CD4-positive, CD25-positive, alpha-beta regulatory T cell (primary cell): ENCODE measurements at regions not wholly inside any gene's neighbourhood (a gene's known extent, or its start where the extent isn't known, plus 50 kb on each side); places are given as distances from the start of the nearest gene placed in this dataset.

Source experiments
- ATAC-seq, 2 donors: fragments of 150-1000 bp; cut with Tn5 transposase; one replicate each; pipeline ENCODE4 v1.10.0; 2021; ENCODE audit warnings: low read depth in 2 of 2, moderate number of reproducible peaks in 2 of 2, moderate library complexity in 1 of 2
- DNase-seq, 3 donors: peaks; one replicate each; pipeline versions ENCODE4 v3.0.0 to v3.0.0-alpha.2; 2012 to 2022; ENCODE audit warnings: mixed read lengths in 1 of 3
- H3K27ac ChIP-seq: one replicate; pipeline ENCODE4 v1.7.0; 2013; ENCODE audit warnings: mild to moderate bottlenecking, low read length; ENCODE audit not compliant: insufficient read depth, poor library complexity, severe bottlenecking
- H3K27me3 ChIP-seq: one replicate; pipeline ENCODE4 v1.7.0; 2013; ENCODE audit warnings: low read length; ENCODE audit not compliant: control insufficient read depth, insufficient read depth
- H3K36me3 ChIP-seq: one replicate; pipeline ENCODE4 v1.7.0; 2013; ENCODE audit warnings: mild to moderate bottlenecking, low read length, moderate library complexity; ENCODE audit not compliant: control insufficient read depth, insufficient read depth
- H3K4me1 ChIP-seq: 2 replicates; pipeline ENCODE4 v1.7.0; 2013; ENCODE audit warnings: mild to moderate bottlenecking, low read length; ENCODE audit not compliant: insufficient read depth, control insufficient read depth, poor library complexity, severe bottlenecking
- H3K4me3 ChIP-seq: one replicate; pipeline ENCODE4 v1.7.0; 2013; ENCODE audit warnings: low read depth, mild to moderate bottlenecking, low read length, moderate library complexity
- H3K9me3 ChIP-seq, 2 experiments: 1 replicate in 1 of 2; 2 replicates in 1 of 2; pipeline ENCODE4 v1.7.0; 2013; ENCODE audit warnings: low read length in 2 of 2, mild to moderate bottlenecking in 1 of 2, moderate library complexity in 1 of 2; ENCODE audit not compliant: control insufficient read depth in 2 of 2
- H3K27ac Mint-ChIP-seq, 3 donors: one replicate each; pipeline ENCODE4 v1.8.0; 2020 to 2022; ENCODE audit warnings: mild to moderate bottlenecking in 3 of 3, mixed read lengths in 3 of 3, moderate library complexity in 2 of 3
- H3K27me3 Mint-ChIP-seq: one replicate; pipeline ENCODE4 v1.8.0; 2022; ENCODE audit warnings: mild to moderate bottlenecking, mixed read lengths
- H3K36me3 Mint-ChIP-seq: one replicate; pipeline ENCODE4 v1.8.0; 2020; ENCODE audit warnings: mixed read lengths
- H3K4me1 Mint-ChIP-seq, 4 donors: one replicate each; pipeline ENCODE4 v1.8.0; 2020 to 2022; ENCODE audit warnings: mixed read lengths in 4 of 4, mild to moderate bottlenecking in 1 of 4
- H3K4me3 Mint-ChIP-seq, 4 donors: one replicate each; pipeline ENCODE4 v1.8.0; 2020 to 2022; ENCODE audit warnings: mild to moderate bottlenecking in 4 of 4, mixed read lengths in 4 of 4, moderate library complexity in 3 of 4
- H3K9me3 Mint-ChIP-seq, 7 donors: one replicate each; pipeline ENCODE4 v1.8.0; 2020 to 2022; ENCODE audit warnings: mixed read lengths in 7 of 7, mild to moderate bottlenecking in 3 of 7, moderate library complexity in 2 of 7

DNA sequence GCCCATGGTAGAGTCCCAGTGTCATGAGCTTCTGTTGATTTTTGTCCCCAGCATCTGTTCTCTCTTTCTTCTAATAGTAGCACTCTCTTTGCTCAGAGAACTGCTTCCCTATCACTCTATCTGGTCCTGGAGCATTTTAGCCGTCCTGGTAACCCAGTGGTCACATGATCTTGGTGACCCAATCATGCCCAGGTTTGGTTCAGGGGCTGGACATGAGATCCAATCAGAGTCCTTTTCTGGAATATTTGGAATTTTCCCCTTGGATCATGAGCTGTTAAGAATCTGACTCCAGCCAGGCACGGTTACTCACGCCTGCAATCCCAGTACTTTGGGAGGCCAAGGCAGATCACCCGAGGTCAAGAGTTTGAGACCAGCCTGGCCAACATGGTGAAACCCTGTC lies 197.0 kb downstream of the RAB11FIP4 start:
- no peaks in the 10 kb centered on the region for H3K36me3 Mint-ChIP-seq
- DNase-seq (no peak), ATAC-seq (no peak)
- no peaks in the 10 kb centered on the region for H3K36me3 ChIP-seq
- H3K27me3 ChIP-seq = no peaks in the 10 kb centered on the region
- H3K9me3 Mint-ChIP-seq = no peaks in the 10 kb centered on the region
- H3K4me3 Mint-ChIP-seq = no peak overlapping the region
- peaks cover 10% of the 10 kb centered on the region for H3K27me3 Mint-ChIP-seq
- H3K9me3 ChIP-seq = no peaks in the 10 kb centered on the region
- no peak overlapping the region for H3K27ac ChIP-seq
- H3K4me1 ChIP-seq = no peaks in the 10 kb centered on the region
- H3K27ac Mint-ChIP-seq = no peak overlapping the region
- peaks cover 0 to 4% (median 0%) of the 10 kb centered on the region in 4 donors for H3K4me1 Mint-ChIP-seq
- no peak overlapping the region for H3K4me3 ChIP-seq

- Histone ChIP-seq H3K27ac (no peak overlapping the region), H3K36me3 (no peaks in the 10 kb centered on the region), H3K4me3 (no peak overlapping the region), H3K4me1 (no peaks in the 10 kb centered on the region), H3K27me3 (no peaks in the 10 kb centered on the region), H3K9me3 (no peaks in the 10 kb centered on the region)
- DNase-seq (no peak), ATAC-seq (no peak)
- no peaks in the 10 kb centered on the region for H3K9me3 Mint-ChIP-seq
- peaks cover 10% of the 10 kb centered on the region for H3K27me3 Mint-ChIP-seq
- no peak overlapping the region for H3K27ac Mint-ChIP-seq
- H3K36me3 Mint-ChIP-seq = no peaks in the 10 kb centered on the region
- H3K4me3 Mint-ChIP-seq = no peak overlapping the region
- peaks cover 0 to 4% (median 0%) of the 10 kb centered on the region in 4 donors for H3K4me1 Mint-ChIP-seq
These were observed 196.6 kb downstream of the RAB11FIP4 start for GRCh38 chr17:31588034-31588433.
